ENCODE measurements at regions not wholly inside any gene's neighbourhood (a gene's known extent, or its start where the extent isn't known, plus 50 kb on each side); places are given as distances from the start of the nearest gene placed in this dataset.

DNA sequence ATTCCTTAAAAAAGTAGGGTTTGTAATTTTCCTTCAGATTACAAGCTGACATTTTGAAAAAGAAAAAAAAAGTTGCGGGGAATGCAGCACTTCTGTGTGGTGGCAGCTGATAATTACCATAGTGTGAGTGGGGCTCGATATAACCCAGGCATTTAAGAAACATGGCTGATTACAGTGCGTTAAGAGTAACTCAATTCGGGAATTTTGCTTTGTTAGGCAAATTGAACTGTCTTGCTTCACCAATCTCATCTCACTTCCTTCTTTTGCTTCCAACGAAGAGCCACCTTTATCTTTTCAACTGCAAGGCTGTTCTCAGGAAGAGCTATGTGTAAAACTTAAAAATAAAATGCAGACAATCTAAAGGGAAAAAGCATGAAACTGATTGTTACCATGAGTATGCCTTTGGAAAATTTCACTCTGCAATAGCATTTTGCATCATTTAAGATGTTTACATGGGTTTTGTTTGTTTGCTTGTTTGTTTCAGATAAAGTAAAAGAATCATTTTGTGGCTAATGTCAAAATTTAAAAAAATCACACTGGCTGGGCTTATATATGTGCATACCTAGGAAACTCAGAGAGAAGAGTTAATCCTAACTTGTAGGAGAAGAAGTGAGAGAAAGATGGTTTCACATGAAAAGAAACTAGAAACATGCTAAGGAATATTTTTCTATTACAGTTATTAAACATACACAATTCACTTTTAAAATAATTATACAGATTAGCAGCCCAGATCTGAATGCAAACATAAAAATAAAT is 295.9 kb upstream of the ATP2B1 start:
- TF ChIP-seq POLR2AphosphoS5 (IDR thresholded peaks at IDR 0.05): no peak
- no peak for TF ChIP-seq CTCF (IDR thresholded peaks at IDR 0.05)
- no peak for TF ChIP-seq POLR2A (IDR thresholded peaks at IDR 0.05)
- intact Hi-C loops (cut with DNase I; ENCODE audit: low total_unique reads): no loop called here
- no peaks in the 10 kb centered on the region for H3K4me1 ChIP-seq
- no peaks in the 10 kb centered on the region for H3K36me3 ChIP-seq
- no peak overlapping the region for H3K4me3 ChIP-seq
- H3K27me3 ChIP-seq: no peaks in the 10 kb centered on the region
- no peaks in the 10 kb centered on the region for H3K9me3 ChIP-seq
- no peak for DNase-seq (ENCODE audit: low spot score in 2 of 2)
- H3K27ac ChIP-seq: no peak overlapping the region

GRCh38 chr12:90003688-90004087 is 295.1 kb upstream of the ATP2B1 start:
- TF ChIP-seq POLR2AphosphoS5 (IDR thresholded peaks at IDR 0.05): no peak
- intact Hi-C loops (cut with DNase I; ENCODE audit: low total_unique reads): no loop called here

GRCh38 chr12:90000721-90001120 is 292.1 kb upstream of the ATP2B1 start:
- TF ChIP-seq POLR2AphosphoS5 (IDR thresholded peaks at IDR 0.05) (no peak), CTCF (IDR thresholded peaks at IDR 0.05) (no peak), POLR2A (IDR thresholded peaks at IDR 0.05) (no peak)
- intact Hi-C loops (cut with DNase I; ENCODE audit: low total_unique reads): no loop called here
- H3K27me3 ChIP-seq: no peaks in the 10 kb centered on the region

More at GRCh38 chr12:90003688-90004087, 295.1 kb upstream of the ATP2B1 start:
- no peaks in the 10 kb centered on the region for H3K9me3 ChIP-seq
- no peaks in the 10 kb centered on the region for H3K27me3 ChIP-seq
- no peak overlapping the region for H3K27ac ChIP-seq
- H3K4me1 ChIP-seq: no peaks in the 10 kb centered on the region
- no peaks in the 10 kb centered on the region for H3K36me3 ChIP-seq
- H3K4me3 ChIP-seq: no peak overlapping the region
- no peak for DNase-seq (ENCODE audit: low spot score in 2 of 2)

DNA sequence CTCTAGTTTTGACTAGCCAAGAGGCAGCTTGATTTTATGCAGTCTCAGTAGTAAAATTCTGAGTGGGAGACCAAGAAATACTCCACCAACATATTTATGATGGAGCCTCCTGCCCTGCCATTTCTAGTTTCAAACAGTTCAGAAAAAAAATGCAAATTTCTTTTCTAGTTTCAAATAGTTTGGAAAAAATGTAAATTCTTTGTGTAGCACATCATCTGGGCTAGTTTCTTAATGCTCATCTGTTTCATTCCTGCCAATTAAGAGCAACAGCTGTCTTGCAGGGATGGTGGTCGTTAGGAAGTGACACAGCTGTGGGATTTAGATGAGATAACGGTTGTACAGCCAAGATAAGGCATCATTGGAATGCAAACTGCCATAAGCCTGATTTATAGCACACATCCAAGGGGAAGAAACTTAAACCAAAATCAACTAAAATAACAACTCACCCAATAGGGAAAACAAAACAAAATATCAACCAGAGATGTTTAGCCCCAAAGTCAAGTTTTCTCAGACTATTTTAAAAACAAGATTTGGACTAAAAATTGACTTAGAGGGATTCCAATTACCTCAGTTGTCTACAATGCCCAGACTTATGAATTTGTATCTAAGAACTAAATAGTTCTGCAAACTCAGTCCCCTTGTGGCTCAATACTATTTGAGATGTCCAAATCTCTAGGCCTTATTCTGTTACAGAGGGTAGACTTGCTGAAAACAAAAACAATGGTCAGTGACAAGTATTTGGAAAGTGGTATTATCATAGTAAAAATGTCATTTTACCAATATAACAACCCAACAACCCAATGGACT is 291.3 kb upstream of the ATP2B1 start:
- Histone ChIP-seq H3K36me3 (no peaks in the 10 kb centered on the region), H3K9me3 (no peaks in the 10 kb centered on the region), H3K27me3 (no peaks in the 10 kb centered on the region), H3K4me1 (no peaks in the 10 kb centered on the region), H3K27ac (no peak overlapping the region), H3K4me3 (no peak overlapping the region)
- DNase-seq (ENCODE audit: low spot score in 2 of 2): no peak
- TF ChIP-seq POLR2AphosphoS5 (IDR thresholded peaks at IDR 0.05) (no peak), POLR2A (IDR thresholded peaks at IDR 0.05) (no peak), CTCF (IDR thresholded peaks at IDR 0.05) (no peak)
- intact Hi-C loops (cut with DNase I; ENCODE audit: low total_unique reads): no loop called here

More at GRCh38 chr12:90000721-90001120, 292.1 kb upstream of the ATP2B1 start:
- H3K27ac ChIP-seq: no peak overlapping the region
- H3K36me3 ChIP-seq: no peaks in the 10 kb centered on the region
- H3K4me1 ChIP-seq: no peaks in the 10 kb centered on the region
- H3K4me3 ChIP-seq: no peak overlapping the region
- no peak for DNase-seq (ENCODE audit: low spot score in 2 of 2)
- no peaks in the 10 kb centered on the region for H3K9me3 ChIP-seq

- H3K9me3 ChIP-seq: no peaks in the 10 kb centered on the region
- no peak overlapping the region for H3K27ac ChIP-seq
- H3K4me1 ChIP-seq: no peaks in the 10 kb centered on the region
- no peaks in the 10 kb centered on the region for H3K27me3 ChIP-seq
- no peak overlapping the region for H3K4me3 ChIP-seq
- no peaks in the 10 kb centered on the region for H3K36me3 ChIP-seq
- TF ChIP-seq POLR2A (IDR thresholded peaks at IDR 0.05): no peak
- TF ChIP-seq CTCF (IDR thresholded peaks at IDR 0.05): no peak
- no peak for TF ChIP-seq POLR2AphosphoS5 (IDR thresholded peaks at IDR 0.05)
- intact Hi-C loops (cut with DNase I; ENCODE audit: low total_unique reads): no loop called here
- DNase-seq (ENCODE audit: low spot score in 2 of 2): no peak
These were observed 287.2 kb upstream of the ATP2B1 start for GRCh38 chr12:89995870-89996269.
